MCF 10A (cell line): ENCODE measurements at regions not wholly inside any gene's neighbourhood (a gene's known extent, or its start where the extent isn't known, plus 50 kb on each side); places are given as distances from the start of the nearest gene placed in this dataset.
"Not testable (repeated sequence)": the region's sequence is repeated elsewhere in the genome, so short reads cannot be mapped to it uniquely, and the experiment has no call there.

Experiments used
- BruUV-seq: library from RNA; stranded (reverse); fragments of 400-500 nt; replicated peaks from 2 replicates; lab custom pipeline; 2021; lab: Mats Ljungman, UMichigan
- CTCF ChIA-PET: fragments of 300-600 bp; sonication (Branson Sonifier 250); formaldehyde crosslinking; extraction: SDS; loops from one replicate; lab custom pipeline; 2021; ENCODE audit warnings: antibody characterized with exemption, inconsistent platforms; lab: Yijun Ruan, JAX
- POLR2A ChIA-PET: fragments of 300-600, 350-650 bp; sonication (Branson Sonifier 250); formaldehyde crosslinking; extraction: SDS; loops from one replicate; lab custom pipeline; 2020; ENCODE audit warnings: antibody characterized with exemption, inconsistent platforms; lab: Yijun Ruan, JAX
- DNase-seq: peaks from one replicate; pipeline ENCODE4 v3.0.0-alpha.2; 2018; ENCODE audit not compliant: unreplicated experiment
- H3K27ac Mint-ChIP-seq: one replicate; pipeline ENCODE4 v1.8.0; 2022; ENCODE audit warnings: mild to moderate bottlenecking, low read depth, mixed read lengths; ENCODE audit not compliant: unreplicated experiment
- H3K27me3 Mint-ChIP-seq: one replicate; pipeline ENCODE4 v1.8.0; 2022; ENCODE audit warnings: mixed read lengths; ENCODE audit not compliant: insufficient read depth, unreplicated experiment
- H3K36me3 Mint-ChIP-seq: one replicate; pipeline ENCODE4 v1.8.0; 2022; ENCODE audit warnings: mild to moderate bottlenecking, moderate library complexity, mixed read lengths; ENCODE audit not compliant: insufficient read depth, unreplicated experiment
- H3K4me1 Mint-ChIP-seq: one replicate; pipeline ENCODE4 v1.8.0; 2022; ENCODE audit warnings: mixed read lengths; ENCODE audit not compliant: insufficient read depth, unreplicated experiment
- H3K4me3 Mint-ChIP-seq: one replicate; pipeline ENCODE4 v1.8.0; 2022; ENCODE audit warnings: mild to moderate bottlenecking, moderate library complexity, mixed read lengths; ENCODE audit not compliant: unreplicated experiment
- H3K9me3 Mint-ChIP-seq: one replicate; pipeline ENCODE4 v1.8.0; 2022; ENCODE audit warnings: mixed read lengths; ENCODE audit not compliant: unreplicated experiment
- intact Hi-C: fragments of 100-400 bp; cut with micrococcal nuclease; formaldehyde crosslinking; loops from 2 replicates; pipeline ENCODE4 v1.14.1; 2022
- TF ChIP-seq, protein P1 (sequence below): fragments of 200-600 bp; IDR thresholded peaks from one replicate; pipeline ENCODE4 v1.8.0; 2022; ENCODE audit warnings: antibody characterized with exemption, mild to moderate bottlenecking; ENCODE audit not compliant: unreplicated experiment

DNA sequence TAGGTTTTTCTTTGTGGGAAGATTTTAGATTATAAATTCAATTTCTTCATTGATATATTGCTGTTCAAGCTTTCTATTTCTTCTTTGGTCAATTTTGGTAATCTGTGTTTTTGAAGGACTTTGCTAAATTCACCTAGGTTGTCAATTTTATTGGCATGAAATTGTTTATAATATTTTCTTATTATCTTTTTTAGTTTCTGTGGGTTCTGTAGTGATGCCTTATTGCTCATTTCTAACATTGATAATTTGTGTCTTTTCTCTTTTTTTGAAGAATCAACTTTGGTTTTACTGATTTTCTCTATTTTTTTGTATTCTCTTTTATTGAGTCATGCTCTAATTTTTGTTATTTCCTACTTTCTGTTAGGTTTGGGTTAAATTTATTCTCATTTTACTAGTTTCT lies 123.2 kb downstream of the ADSS2 start:
- Mint-ChIP-seq H3K4me3 (no peak overlapping the region), H3K36me3 (peaks cover 6% of the 10 kb centered on the region), H3K27ac (no peak overlapping the region), H3K27me3 (no peaks in the 10 kb centered on the region), H3K9me3 (peaks cover 7% of the 10 kb centered on the region), H3K4me1 (peaks cover 49% of the 10 kb centered on the region)
- CTCF ChIA-PET: interaction anchor here (0.7 to 0.8 kb wide), 2 partner anchors 9 to 53 kb away, joined by 3 read pairs; no protein-coding TSS in a partner anchor
- intact Hi-C loops: no loop called here
- BruUV-seq: no TSS peak
- POLR2A ChIA-PET: interaction anchor here (0.8 to 1.3 kb wide), 8 partner anchors 8 to 281 kb away, joined by 3 to 7 read pairs (median 3); no protein-coding TSS in a partner anchor
- TF ChIP-seq, protein P1, sequence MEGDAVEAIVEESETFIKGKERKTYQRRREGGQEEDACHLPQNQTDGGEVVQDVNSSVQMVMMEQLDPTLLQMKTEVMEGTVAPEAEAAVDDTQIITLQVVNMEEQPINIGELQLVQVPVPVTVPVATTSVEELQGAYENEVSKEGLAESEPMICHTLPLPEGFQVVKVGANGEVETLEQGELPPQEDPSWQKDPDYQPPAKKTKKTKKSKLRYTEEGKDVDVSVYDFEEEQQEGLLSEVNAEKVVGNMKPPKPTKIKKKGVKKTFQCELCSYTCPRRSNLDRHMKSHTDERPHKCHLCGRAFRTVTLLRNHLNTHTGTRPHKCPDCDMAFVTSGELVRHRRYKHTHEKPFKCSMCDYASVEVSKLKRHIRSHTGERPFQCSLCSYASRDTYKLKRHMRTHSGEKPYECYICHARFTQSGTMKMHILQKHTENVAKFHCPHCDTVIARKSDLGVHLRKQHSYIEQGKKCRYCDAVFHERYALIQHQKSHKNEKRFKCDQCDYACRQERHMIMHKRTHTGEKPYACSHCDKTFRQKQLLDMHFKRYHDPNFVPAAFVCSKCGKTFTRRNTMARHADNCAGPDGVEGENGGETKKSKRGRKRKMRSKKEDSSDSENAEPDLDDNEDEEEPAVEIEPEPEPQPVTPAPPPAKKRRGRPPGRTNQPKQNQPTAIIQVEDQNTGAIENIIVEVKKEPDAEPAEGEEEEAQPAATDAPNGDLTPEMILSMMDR: no peak
- no peak for DNase-seq

DNA sequence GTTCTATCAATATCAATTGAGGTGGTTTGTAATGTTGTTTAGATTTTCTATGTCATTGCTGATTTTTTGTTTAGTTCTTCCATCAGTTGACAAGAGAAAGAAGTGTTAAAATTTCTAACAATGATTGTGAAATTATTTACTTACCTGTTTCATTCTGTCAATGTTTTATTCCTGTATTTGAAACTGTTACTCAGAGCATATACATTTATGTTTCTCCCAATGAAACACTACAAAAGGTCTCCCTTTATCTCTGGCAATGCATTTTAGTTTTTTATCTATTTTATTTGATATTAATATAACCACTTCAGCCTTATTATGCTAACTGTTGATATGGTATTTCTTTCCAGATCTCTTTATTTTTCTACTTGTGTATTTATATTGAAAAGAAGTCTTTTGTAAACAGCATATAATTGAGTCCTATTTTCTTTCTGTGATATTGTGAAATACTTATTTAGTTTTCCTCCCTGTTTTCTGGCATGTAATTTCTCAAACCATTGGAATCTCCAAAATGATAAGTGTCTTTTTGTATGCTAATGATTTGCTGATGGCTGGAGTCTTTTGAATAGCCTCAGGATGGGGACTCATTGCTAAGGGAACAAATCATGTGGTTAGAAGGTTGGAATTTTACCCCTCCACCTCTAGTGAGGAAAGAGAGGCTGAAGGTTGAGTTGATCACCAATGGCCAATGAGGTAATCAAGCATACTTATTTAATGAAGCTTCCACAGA lies 122.0 kb downstream of the ADSS2 start:
- DNase-seq: peak; percentile 48
- CTCF ChIA-PET: interaction anchor here (0.9 to 1.8 kb wide), 4 partner anchors 9 to 30 kb away, joined by 3 to 7 read pairs (median 4); no protein-coding TSS in a partner anchor
- Mint-ChIP-seq H3K4me3 (no peak overlapping the region), H3K4me1 (peaks cover 38% of the 10 kb centered on the region), H3K9me3 (peaks cover 7% of the 10 kb centered on the region), H3K27ac (peak overlapping the region; percentile 47), H3K36me3 (peaks cover 6% of the 10 kb centered on the region), H3K27me3 (no peaks in the 10 kb centered on the region)
- TF ChIP-seq, protein P1: no peak
- BruUV-seq: no TSS peak
- POLR2A ChIA-PET: interaction anchor here (0.6 to 2.0 kb wide), 12 partner anchors 11 to 1073 kb away, joined by 3 to 20 read pairs (median 3); partner anchors contain the start of gene SDCCAG8
- intact Hi-C loops: no loop called here

DNA sequence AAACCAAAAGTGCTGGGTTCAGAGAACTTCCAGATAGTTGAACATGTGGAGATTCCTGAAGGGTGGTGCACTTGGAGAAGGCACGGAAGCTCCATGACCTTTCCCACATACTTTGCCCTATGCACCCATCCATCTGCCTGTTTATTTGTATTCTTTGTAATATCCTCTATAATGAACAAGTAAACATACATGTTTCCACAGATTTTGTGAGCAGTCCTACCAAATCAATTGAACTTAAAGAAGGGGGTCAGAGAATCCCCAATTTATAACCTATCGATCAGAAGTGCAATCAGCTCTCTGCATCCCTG lies 121.4 kb downstream of the ADSS2 start:
- Mint-ChIP-seq H3K9me3 (peaks cover 7% of the 10 kb centered on the region), H3K36me3 (peaks cover 6% of the 10 kb centered on the region), H3K27me3 (no peaks in the 10 kb centered on the region), H3K4me1 (peaks cover 33% of the 10 kb centered on the region), H3K4me3 (no peak overlapping the region), H3K27ac (peak overlapping the region; percentile 47)
- intact Hi-C loops: no loop called here
- no peak for DNase-seq
- TF ChIP-seq, protein P1: no peak
- BruUV-seq: no TSS peak
- ChIA-PET POLR2A (interaction anchor here (0.6 to 2.0 kb wide), 13 partner anchors 11 to 1074 kb away, joined by 3 to 20 read pairs (median 3); partner anchors contain the start of gene SDCCAG8), CTCF (interaction anchor here (0.5 to 1.8 kb wide), 5 partner anchors 9 to 301 kb away, joined by 3 to 7 read pairs (median 4); no protein-coding TSS in a partner anchor)

DNA sequence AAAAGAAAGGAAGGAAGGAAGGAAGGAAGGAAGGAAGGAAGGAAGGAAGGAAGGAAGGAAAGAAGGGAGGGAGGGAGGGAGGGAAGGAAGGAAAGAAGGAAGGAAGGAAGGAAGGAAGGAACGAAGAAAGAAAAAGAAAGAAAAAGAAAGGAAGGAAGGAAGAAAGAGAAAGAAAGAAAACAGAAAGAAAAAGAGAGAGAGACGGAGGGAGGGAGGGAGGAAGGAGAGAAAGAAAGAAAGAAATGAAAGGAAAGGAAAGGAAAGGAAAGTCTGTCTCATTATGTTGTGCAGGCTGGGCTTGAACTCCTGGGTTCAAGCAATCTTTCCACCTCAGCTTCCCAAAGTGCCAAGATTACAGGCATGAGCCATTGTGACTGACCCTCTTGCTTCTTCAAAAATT lies 118.9 kb downstream of the ADSS2 start:
- H3K9me3 Mint-ChIP-seq, BruUV-seq, H3K27ac Mint-ChIP-seq: not testable (repeated sequence)

DNA sequence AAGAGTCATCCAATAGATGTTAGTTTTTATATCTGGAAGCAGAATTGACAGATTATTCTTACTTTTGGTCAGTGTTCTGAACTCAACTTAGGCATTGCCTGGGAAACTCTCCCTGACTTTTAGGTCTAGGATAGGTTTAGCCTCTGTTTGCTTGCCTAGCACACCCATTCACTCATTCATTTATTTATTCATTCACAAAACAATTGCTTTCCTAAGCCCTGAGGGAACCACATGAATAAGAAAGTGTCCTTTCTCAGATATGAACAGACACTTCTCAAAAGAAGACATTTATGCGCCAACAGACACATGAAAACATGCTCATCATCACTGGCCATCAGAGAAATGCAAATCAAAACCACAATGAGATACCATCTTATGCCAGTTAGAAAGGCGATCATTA lies 117.4 kb downstream of the ADSS2 start:
- DNase-seq, BruUV-seq, H3K9me3 Mint-ChIP-seq, intact Hi-C loops, H3K27me3 Mint-ChIP-seq, H3K4me3 Mint-ChIP-seq, CTCF ChIA-PET, H3K27ac Mint-ChIP-seq, H3K36me3 Mint-ChIP-seq: not testable (repeated sequence)
- POLR2A ChIA-PET: interaction anchor here (0.6 to 1.1 kb wide), 4 partner anchors 12 to 134 kb away, joined by 3 to 5 read pairs (median 4); no protein-coding TSS in a partner anchor
- peaks cover 16% of the 10 kb centered on the region for H3K4me1 Mint-ChIP-seq

More for the DNA sequence above, 118.9 kb downstream of the ADSS2 start:
- H3K4me3 Mint-ChIP-seq, intact Hi-C loops, CTCF ChIA-PET, POLR2A ChIA-PET, DNase-seq, H3K36me3 Mint-ChIP-seq, H3K27me3 Mint-ChIP-seq: not testable (repeated sequence)
- peaks cover 16% of the 10 kb centered on the region for H3K4me1 Mint-ChIP-seq

DNA sequence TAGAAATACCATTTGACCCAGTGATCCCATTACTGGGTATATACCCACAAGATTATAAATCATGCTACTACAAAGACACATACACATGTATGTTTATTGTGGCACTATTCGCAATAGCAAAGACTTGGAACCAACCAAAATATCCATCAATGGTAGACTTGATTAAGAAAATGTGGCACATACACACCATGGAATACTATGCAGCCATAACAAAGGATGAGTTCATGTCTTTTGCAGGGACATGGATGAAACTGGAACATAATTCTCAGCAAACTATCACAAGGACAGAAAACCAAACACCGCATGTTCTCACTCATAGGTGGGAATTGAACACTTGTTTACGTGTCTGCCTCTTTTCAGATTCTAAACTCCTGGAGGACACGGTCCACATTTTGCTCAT lies 116.9 kb downstream of the ADSS2 start:
- H3K27me3 Mint-ChIP-seq, H3K9me3 Mint-ChIP-seq, H3K4me3 Mint-ChIP-seq, CTCF ChIA-PET, DNase-seq, intact Hi-C loops, H3K36me3 Mint-ChIP-seq, H3K27ac Mint-ChIP-seq, BruUV-seq: not testable (repeated sequence)
- POLR2A ChIA-PET: interaction anchor here (1.1 kb wide), 1 partner anchor 49 kb away, joined by 5 read pairs; no protein-coding TSS in a partner anchor
- peaks cover 12% of the 10 kb centered on the region for H3K4me1 Mint-ChIP-seq
